GM18867 (cell line): ENCODE measurements at regions not wholly inside any gene's neighbourhood (a gene's known extent, or its start where the extent isn't known, plus 50 kb on each side); places are given as distances from the start of the nearest gene placed in this dataset.
"Not testable (repeated sequence)": the region's sequence is repeated elsewhere in the genome, so short reads cannot be mapped to it uniquely, and the experiment has no call there.

Experiments used
- ATAC-seq: cut with Tn5 transposase; IDR thresholded peaks from one replicate; pipeline ENCODE4 v1.9.1; 2021; ENCODE audit warnings: mild to moderate bottlenecking, moderate library complexity; ENCODE audit not compliant: unreplicated experiment

DNA sequence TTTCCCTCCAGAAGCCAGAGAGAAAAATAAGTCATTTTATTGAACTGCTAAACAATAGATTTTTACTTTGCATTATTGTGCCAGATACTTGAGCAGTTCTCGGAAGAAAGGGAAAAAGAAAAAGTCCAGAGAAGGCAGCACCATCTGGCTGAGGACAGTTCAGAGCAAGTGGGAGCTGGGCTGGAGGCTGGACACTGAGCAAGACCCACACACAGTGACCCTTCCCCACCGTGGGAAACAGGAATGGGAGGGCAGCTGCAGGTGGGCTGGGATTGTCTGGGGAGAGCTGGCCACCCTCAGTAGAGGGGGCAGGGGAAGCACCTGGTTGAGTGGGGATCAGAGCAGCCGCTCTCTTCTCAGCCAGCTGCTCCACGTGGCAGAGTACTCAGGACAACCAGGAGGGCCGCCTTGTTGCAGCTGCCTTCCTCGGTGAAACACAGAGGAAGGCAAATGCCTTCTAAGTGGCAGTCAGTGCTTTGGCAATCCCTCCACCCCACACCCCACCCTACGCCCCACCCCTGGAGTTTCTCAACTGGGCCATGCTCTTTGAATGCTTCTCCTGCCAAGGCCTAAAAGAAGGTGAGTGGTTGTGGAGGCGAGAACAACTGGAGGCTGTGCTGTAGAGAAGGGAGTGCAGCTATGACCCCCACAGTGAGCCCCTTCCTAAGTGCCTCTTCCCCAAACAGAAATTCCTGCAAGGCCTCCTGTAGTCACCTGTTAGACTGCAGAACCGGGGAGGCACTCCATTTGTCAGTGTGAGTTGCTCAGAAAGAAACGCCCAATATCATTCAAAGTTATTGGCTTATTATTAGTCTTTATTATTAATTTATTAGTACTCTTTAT is 179.3 kb downstream of the ZIC5 start:
- ATAC-seq = no peak

DNA sequence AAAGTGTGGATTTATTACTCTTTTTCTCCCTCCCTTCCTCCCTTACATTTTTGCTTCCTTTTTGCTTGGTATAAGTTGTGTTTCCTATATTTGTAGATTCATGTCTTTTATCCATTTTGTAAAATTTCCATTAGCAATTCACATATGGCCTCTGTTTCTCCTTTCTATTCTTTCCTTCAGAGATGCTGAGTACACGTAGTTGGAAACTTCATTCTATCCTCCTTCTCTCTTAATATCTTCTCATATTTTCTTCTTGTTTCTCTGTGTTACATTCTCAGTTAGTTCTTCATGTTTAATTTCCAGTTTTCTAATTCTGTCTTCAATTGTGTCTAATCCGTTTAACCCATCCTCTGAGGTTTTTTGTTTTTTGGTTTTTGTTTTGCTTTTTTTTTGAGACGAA is 188.9 kb downstream of the ZIC5 start:
- ATAC-seq = no peak

DNA sequence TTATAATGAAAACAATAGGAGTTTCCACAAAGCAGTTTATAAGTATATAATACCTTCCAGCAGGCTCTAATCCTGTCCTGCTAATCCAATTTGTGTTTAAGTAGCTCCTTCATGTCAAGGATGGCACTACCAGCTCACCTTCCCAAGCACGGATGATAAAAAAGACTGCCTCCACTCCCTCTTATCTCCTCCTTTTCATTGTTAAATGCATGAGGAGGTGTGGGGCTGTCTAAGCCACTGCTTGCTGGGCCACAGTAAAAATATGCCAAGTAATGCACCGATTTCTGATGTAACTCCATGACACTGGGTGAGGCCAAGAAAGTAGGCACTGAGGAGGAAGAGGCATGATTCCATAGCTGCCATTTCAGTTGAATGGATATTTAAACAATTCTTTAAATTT is 193.1 kb downstream of the ZIC5 start:
- ATAC-seq = no peak

GRCh38 chr13:99777873-99778272 is 193.7 kb downstream of the ZIC5 start:
- no peak for ATAC-seq

DNA sequence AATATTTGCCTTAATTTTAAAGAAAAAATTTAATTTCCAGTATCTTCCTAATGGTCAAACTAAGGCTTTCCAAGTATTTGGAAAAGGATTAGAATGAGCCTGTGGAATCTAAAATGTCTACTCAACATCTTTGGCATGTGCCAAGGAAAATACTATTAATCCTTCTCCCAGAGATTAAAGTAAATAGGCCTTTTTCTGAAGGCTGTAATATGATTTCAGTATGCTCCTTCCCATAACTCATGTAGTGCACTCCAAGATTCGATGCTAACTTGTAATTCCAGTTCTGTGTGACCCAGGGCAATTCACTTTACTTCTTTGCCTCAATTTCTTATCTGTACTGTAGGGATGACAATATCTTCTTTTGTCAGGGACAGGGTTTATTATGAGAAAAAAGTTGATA is 196.9 kb downstream of the ZIC5 start:
- no peak for ATAC-seq

DNA sequence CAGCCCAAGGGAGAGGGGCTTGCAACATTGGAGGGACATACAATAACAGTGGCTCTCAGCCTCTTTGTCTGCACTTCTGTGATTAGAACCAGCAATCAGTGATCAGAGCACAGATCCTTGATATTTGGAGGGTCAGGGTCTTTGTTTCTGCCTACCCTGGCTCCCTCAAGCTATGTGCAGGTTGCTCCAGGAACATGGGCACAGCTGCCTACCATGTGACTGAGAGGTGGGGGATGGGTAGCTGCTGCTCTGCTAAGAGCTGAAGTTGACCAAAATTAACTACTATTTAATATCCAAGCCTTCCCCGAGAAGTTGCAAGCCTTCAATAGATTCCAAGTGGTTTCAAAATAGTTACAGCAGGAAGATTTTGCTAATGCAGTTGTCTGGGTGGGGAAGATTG is 202.6 kb downstream of the ZIC5 start:
- no peak for ATAC-seq

DNA sequence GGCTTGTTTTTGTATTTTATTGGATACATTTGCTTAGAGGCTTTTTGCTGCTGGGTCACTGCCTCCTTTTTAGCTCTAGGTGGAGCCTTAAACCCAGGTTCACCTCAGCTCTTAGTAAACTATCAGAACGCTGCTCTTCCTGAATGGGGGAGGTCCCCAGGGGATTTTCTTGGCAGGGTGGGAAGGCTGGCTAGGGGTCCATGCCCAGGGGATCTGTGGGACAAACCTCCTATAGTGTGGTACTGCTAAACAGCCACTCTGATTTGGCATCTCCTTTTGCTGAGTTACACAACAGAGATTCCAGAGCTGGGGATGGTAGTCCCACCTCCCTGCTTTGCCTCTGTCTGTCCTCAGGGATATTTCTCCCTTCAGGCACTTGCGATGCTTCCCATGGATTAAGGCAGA is 204.9 kb downstream of the ZIC5 start:
- no peak for ATAC-seq

GRCh38 chr13:99765869-99766268 is 205.7 kb downstream of the ZIC5 start:
- no peak for ATAC-seq

- ATAC-seq = no peak
Observed at GRCh38 chr13:99760456-99760855, 211.1 kb downstream of the ZIC5 start.

DNA sequence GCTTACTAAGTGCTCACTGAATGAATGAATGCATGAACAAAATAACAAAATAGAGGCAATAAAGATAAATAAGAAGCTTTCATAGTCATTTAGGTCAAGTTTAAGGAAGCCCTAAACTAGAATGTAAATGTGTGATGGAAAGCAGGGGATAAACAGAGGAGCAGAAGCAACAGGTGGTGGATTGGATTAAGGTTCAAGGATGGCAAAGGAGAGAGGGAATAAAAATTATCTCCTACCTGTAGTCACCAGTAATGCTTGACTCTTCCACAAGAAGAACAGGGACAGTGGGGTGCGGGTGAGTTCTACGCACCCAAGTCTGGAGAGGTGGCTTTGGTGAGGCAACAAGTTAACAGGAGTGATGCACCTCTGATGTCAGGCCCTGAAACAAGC is 212.4 kb downstream of the ZIC5 start:
- no peak for ATAC-seq

DNA sequence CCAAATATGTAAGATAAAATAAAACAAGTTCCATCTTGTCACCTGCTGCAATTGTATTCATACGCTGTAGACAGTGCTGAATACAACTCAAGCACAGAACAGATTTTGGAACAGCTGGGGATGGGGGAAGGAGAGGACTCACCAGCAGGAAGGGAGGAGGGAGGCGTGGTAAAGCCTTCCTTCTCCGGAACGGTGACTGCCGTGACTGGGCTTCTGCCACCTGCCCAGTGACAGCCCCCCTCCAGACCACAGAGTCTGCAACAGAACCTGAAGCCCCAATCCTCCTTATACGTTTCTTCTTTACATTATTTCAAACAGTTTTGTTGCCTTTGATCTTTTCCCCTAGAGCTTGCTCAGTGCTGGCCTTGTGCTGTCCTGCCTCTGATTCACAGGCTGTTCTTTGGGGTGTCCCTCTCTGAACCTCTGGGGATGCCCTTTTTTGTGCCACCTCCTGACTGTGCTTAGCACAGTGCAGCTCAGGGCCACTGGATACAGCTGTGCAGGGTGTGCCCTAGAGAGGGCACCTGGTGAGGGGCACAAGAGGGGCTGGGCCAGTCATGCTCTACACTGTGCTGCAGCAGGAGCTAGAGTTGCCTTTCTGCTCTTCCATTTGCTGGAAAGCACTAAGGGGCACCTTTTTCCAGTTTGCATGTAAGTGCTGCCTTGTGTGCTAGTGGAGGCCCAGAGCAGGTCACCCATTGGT is 213.0 kb downstream of the ZIC5 start:
- no peak for ATAC-seq

DNA sequence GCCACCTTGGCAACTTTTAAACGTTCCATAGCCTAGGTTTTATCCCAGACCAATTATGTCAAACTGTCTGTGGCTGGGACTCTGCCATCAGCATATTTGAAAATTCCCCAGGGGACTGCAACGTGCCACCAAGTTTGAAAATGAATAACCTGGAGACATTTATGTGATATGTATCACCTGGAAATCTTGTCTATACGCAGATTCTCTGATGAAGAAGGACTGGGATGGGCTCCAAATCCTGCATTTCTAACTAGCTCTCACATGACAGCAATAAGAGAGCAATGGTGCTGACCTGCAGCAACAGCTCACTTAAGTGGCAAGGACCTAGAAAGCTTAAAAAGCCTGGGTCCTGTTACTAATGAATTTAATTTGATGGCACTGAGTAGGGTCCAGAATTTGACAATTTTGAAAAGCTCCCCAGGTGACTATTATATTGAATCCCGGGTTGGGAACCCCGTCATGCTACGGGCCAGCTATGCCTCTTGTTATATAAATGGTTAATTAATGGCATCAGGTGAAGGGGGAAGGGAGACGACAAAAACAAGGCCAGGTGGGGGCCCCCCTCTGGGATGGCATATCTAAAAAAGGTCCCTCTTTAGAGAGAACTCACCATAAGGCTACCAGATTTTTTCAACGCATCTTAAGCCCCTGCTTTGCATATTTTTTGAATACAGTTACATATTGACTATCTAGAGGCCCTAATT is 213.7 kb downstream of the ZIC5 start:
- ATAC-seq = no peak

DNA sequence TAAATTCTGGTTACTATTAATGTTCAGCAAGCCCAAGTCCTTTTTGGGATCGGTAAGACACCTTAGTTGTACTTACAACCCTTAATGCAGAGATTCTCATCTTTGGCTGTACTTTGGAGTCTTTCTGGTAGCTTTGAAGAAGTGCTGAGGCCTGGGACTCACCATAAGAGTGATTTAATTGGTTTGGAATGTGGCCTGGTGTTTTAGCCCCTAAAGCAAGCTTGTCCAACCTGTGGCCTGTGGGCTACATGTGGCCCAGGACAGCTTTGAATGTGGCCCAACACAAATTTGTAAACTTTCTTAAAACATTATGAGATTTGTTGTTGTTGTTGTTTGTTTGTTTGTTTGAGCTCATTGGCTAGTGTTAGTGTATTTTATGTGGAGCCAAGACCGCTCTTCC is 215.3 kb downstream of the ZIC5 start:
- ATAC-seq = no peak

DNA sequence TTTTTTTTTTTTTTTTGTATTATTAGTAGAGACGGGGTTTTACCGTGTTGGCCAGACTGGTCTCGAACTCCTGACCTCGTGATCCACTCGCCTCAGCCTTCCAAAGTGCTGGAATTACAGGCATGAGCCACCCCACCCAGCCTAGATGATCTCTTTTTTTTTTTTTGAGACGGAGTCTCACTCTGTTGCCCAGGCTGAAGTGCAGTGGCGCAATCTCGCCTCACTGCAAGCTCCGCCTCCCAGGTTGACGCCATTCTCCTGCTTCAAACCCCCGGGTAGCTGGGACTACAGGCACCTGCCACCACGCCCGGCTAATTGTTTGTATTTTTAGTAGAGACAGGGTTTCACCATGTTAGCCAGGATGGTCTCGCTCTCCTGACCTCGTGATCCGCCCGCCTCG is 216.8 kb downstream of the ZIC5 start:
- not testable (repeated sequence) for ATAC-seq

GRCh38 chr13:99752373-99752772 is 219.2 kb downstream of the ZIC5 start:
- ATAC-seq = no peak

DNA sequence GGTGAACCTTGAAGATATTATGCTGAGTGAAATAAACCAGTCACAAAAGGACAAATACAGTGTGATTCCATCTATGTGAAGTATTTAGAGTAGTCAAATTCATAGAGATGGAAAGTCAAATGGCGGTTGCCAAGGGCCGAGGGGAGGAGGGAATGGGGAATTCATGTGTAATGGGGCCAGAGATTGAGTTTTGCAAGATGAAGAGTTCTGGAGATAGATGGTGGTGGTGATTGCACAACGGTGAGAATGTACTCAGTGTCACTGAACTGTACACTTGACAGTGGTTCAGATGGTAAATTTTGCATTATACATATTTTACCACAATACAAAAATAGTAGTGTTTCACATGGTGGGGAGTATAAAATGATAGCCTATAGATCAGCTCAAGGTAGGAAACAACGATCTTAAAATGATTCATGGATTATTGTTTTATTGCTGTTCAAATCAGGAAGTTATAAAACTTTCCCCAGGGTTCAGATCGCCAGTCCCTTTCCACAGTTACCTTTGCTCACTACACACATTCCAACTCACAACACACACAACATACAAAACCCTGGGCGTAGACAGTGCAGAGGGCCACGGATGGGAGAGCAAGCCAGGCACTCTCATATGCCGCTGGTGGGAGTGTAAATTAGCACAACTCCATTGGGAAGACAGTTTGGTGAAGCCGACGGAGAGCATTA is 219.9 kb downstream of the ZIC5 start:
- ATAC-seq = no peak

DNA sequence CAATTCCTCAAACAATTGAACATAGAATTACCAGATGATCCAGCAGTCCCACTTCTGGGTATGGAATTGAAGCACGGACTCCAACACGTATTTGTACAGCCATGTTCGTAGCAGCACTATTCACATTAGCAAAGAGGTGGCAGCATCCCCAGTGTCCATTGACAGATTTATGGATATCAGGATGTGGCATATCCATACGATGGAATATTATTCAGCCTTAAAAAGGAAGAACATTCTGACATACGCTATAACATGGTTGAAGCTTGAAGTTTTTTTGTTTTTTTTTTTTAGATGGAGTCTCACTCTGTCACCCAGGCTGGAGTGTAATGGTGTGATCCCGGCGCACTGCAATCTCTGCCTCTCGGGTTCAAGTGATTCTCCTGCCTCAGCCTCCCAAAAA is 220.6 kb downstream of the ZIC5 start:
- ATAC-seq = no peak

GRCh38 chr13:99749271-99750019 is 222.1 kb downstream of the ZIC5 start:
- ATAC-seq = no peak

- no peak for ATAC-seq
Observed at GRCh38 chr13:99747403-99747710, 224.2 kb downstream of the ZIC5 start.

DNA sequence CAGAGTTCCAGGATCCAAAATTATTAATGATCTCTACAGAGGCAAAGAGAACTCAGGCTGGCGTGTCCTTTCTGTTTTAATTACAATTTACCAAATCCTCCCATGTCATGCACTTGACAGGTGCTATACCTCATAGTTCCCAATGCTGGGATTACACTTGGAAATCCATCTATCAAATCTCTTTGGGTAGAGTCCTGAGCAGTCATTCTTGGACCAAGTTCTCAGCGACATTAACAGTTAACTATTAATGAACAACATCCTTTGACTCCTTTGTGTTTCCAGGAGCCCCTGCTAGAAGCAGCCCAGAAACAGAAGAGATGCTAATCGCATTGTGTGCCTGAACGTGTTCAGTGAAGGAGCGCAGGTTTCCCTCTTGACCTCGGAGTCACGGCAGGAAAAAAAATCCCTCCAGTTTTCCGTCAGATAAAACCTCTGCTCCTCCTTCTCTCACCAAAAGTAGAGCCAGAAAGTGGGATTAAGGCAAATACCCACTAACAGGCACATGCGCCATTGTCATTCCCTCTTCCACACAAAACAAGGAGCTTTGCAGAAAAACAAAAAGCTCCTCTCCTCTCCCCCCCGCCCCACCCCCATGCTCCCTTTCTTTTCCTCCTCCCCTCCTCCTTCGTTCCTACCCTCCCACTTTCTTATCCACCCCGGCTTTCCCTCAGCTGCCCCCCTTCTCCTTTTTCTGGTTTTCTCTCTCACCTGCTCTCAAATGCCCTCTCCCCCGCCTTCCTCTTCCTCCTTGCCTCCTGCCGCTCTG is 224.7 kb downstream of the ZIC5 start:
- ATAC-seq = no peak
